GM12878 (cell line): ENCODE measurements at regions not wholly inside any gene's neighbourhood (a gene's known extent, or its start where the extent isn't known, plus 50 kb on each side); places are given as distances from the start of the nearest gene placed in this dataset.

Experiments used
- CHD1 ChIP-seq: IDR thresholded peaks from 2 replicates; pipeline ENCODE4 v1.6.1; 2012; ENCODE audit warnings: low read depth, low read length, improper control_type of control experiment
- EP300 ChIP-seq, 2 experiments: fragments of 150-350 bp in 1 of 2; IDR thresholded peaks; 2 replicates each; pipeline ENCODE4 v1.6.1; 2011 to 2012; ENCODE audit warnings: low read depth in 2 of 2, low read length in 2 of 2, borderline replicate concordance in 1 of 2, improper control_type of control experiment in 1 of 2, inconsistent platforms in 1 of 2; ENCODE audit not compliant: control insufficient read depth in 1 of 2
- FOXK2 ChIP-seq: fragments of 450-650 bp; IDR thresholded peaks from 2 replicates; pipeline ENCODE4 v1.6.1; 2017; ENCODE audit warnings: mild to moderate bottlenecking, moderate library complexity
- HDGF ChIP-seq: fragments of 450-650 bp; IDR thresholded peaks from 2 replicates; pipeline ENCODE4 v1.6.1; 2016; ENCODE audit warnings: antibody characterized with exemption
- JUNB ChIP-seq: IDR thresholded peaks from 2 replicates; pipeline ENCODE4 v1.6.1; 2016; ENCODE audit warnings: antibody characterized with exemption, mild to moderate bottlenecking
- JUND ChIP-seq: IDR thresholded peaks from 2 replicates; pipeline ENCODE4 v1.6.1; 2012; ENCODE audit warnings: low read depth, mild to moderate bottlenecking, low read length, improper control_type of control experiment, moderate library complexity
- POLR2A ChIP-seq: IDR thresholded peaks from 2 replicates; pipeline ENCODE4 v1.6.1; 2011; ENCODE audit warnings: low read depth, mild to moderate bottlenecking, low read length
- POLR2AphosphoS5 ChIP-seq: IDR thresholded peaks from 2 replicates; pipeline ENCODE4 v1.6.1; 2011; ENCODE audit warnings: mild to moderate bottlenecking, low read length, inconsistent platforms
- TF ChIP-seq, protein P1 (sequence below): IDR thresholded peaks from 2 replicates; pipeline ENCODE4 v1.6.1; 2011; ENCODE audit warnings: mild to moderate bottlenecking, low read depth, low read length, moderate library complexity; ENCODE audit not compliant: insufficient replicate concordance
- TF ChIP-seq, protein P2 (sequence below), 3 experiments: IDR thresholded peaks in 2 of 3; conservative IDR thresholded peaks in 1 of 3; 2 replicates each; pipeline ENCODE4 v1.5.1; 2011; ENCODE audit warnings: low read depth in 3 of 3, low read length in 3 of 3, mild to moderate bottlenecking in 3 of 3, control low read depth in 2 of 3, moderate library complexity in 2 of 3, inconsistent platforms in 1 of 3, mixed read lengths in 1 of 3; ENCODE audit not compliant: control insufficient read depth in 2 of 3, insufficient read depth in 1 of 3; ENCODE audit errors: extremely low read depth in 1 of 3
- TF ChIP-seq, protein P3 (sequence below): fragments of 450-650 bp; formaldehyde crosslinking; IDR thresholded peaks from 2 replicates; pipeline ENCODE4 v1.5.0; 2022; ENCODE audit warnings: mild to moderate bottlenecking, missing genetic modification characterization
- TF ChIP-seq, protein P4 (sequence below): fragments of 450-650 bp; conservative IDR thresholded peaks from 2 replicates; pipeline ENCODE4 v1.6.1; 2017; ENCODE audit warnings: mild to moderate bottlenecking, moderate library complexity
- TF ChIP-seq, protein P5 (sequence below): IDR thresholded peaks from 2 replicates; pipeline ENCODE4 v1.6.1; 2012; ENCODE audit warnings: low read depth, low read length, improper control_type of control experiment

DNA sequence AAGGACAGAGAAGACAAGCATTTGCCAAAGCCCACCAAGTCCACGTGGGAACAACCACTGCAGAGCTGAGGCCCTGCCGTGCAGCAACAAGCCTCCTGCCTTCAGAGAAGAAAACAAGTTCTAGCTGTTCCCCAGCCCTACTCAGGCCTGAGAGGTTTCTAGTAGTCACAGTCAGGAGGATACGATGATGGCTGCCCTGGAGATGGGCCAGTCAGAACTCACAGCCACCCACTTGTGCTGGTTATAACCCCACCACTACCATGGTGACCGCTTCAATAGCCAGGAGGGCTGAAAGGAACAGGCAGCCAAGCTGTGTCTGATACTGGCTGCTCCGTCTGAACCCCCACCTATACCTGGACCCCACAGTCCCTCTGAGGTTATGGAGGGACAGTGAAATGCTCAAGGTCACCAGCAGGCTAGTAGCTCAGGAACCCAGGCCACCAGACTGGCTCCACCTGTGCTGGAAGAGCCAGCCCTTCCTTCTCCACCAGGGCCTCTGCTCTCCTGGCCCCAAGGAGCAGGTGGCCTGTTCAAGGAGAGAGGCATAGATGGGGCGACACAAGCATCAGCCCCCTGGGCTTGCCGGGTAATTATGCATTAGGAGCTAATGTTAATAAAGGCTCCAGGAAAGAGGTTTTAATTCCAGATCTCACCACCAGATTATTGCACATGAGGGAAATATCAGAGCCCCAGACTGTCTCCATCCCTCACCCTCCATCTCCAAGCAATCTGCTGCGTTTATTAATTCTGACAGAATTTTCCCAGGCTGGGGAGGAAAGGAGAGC, 125.8 kb upstream of the PCBD1 start:
- TF ChIP-seq, protein P1, sequence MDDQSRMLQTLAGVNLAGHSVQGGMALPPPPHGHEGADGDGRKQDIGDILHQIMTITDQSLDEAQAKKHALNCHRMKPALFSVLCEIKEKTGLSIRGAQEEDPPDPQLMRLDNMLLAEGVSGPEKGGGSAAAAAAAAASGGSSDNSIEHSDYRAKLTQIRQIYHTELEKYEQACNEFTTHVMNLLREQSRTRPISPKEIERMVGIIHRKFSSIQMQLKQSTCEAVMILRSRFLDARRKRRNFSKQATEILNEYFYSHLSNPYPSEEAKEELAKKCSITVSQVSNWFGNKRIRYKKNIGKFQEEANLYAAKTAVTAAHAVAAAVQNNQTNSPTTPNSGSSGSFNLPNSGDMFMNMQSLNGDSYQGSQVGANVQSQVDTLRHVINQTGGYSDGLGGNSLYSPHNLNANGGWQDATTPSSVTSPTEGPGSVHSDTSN = no peak
- TF ChIP-seq, protein P2, sequence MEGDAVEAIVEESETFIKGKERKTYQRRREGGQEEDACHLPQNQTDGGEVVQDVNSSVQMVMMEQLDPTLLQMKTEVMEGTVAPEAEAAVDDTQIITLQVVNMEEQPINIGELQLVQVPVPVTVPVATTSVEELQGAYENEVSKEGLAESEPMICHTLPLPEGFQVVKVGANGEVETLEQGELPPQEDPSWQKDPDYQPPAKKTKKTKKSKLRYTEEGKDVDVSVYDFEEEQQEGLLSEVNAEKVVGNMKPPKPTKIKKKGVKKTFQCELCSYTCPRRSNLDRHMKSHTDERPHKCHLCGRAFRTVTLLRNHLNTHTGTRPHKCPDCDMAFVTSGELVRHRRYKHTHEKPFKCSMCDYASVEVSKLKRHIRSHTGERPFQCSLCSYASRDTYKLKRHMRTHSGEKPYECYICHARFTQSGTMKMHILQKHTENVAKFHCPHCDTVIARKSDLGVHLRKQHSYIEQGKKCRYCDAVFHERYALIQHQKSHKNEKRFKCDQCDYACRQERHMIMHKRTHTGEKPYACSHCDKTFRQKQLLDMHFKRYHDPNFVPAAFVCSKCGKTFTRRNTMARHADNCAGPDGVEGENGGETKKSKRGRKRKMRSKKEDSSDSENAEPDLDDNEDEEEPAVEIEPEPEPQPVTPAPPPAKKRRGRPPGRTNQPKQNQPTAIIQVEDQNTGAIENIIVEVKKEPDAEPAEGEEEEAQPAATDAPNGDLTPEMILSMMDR (IDR thresholded peaks at IDR 0.05 in 2 of 3, conservative IDR thresholded peaks at IDR 0.05 in 1 of 3; ENCODE audit: control insufficient read depth in 2 of 3, extremely low read depth in 1 of 3, insufficient read depth in 1 of 3, low read depth in 3 of 3, low read length in 3 of 3) = no peak
- no peak for TF ChIP-seq POLR2AphosphoS5
- no peak for TF ChIP-seq POLR2A
- no peak for TF ChIP-seq FOXK2
- TF ChIP-seq JUNB = no peak
- TF ChIP-seq, protein P3, sequence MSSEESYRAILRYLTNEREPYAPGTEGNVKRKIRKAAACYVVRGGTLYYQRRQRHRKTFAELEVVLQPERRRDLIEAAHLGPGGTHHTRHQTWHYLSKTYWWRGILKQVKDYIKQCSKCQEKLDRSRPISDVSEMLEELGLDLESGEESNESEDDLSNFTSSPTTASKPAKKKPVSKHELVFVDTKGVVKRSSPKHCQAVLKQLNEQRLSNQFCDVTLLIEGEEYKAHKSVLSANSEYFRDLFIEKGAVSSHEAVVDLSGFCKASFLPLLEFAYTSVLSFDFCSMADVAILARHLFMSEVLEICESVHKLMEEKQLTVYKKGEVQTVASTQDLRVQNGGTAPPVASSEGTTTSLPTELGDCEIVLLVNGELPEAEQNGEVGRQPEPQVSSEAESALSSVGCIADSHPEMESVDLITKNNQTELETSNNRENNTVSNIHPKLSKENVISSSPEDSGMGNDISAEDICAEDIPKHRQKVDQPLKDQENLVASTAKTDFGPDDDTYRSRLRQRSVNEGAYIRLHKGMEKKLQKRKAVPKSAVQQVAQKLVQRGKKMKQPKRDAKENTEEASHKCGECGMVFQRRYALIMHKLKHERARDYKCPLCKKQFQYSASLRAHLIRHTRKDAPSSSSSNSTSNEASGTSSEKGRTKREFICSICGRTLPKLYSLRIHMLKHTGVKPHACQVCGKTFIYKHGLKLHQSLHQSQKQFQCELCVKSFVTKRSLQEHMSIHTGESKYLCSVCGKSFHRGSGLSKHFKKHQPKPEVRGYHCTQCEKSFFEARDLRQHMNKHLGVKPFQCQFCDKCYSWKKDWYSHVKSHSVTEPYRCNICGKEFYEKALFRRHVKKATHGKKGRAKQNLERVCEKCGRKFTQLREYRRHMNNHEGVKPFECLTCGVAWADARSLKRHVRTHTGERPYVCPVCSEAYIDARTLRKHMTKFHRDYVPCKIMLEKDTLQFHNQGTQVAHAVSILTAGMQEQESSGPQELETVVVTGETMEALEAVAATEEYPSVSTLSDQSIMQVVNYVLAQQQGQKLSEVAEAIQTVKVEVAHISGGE (CRISPR knock-in tag) = no peak
- no peak for TF ChIP-seq HDGF
- TF ChIP-seq CHD1 = no peak
- TF ChIP-seq EP300 (IDR thresholded peaks at IDR 0.05; ENCODE audit: borderline replicate concordance in 1 of 2, control insufficient read depth in 1 of 2, low read depth in 2 of 2, low read length in 2 of 2) = no peak
- TF ChIP-seq, protein P4, sequence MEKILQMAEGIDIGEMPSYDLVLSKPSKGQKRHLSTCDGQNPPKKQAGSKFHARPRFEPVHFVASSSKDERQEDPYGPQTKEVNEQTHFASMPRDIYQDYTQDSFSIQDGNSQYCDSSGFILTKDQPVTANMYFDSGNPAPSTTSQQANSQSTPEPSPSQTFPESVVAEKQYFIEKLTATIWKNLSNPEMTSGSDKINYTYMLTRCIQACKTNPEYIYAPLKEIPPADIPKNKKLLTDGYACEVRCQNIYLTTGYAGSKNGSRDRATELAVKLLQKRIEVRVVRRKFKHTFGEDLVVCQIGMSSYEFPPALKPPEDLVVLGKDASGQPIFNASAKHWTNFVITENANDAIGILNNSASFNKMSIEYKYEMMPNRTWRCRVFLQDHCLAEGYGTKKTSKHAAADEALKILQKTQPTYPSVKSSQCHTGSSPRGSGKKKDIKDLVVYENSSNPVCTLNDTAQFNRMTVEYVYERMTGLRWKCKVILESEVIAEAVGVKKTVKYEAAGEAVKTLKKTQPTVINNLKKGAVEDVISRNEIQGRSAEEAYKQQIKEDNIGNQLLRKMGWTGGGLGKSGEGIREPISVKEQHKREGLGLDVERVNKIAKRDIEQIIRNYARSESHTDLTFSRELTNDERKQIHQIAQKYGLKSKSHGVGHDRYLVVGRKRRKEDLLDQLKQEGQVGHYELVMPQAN = no peak
- TF ChIP-seq, protein P5, sequence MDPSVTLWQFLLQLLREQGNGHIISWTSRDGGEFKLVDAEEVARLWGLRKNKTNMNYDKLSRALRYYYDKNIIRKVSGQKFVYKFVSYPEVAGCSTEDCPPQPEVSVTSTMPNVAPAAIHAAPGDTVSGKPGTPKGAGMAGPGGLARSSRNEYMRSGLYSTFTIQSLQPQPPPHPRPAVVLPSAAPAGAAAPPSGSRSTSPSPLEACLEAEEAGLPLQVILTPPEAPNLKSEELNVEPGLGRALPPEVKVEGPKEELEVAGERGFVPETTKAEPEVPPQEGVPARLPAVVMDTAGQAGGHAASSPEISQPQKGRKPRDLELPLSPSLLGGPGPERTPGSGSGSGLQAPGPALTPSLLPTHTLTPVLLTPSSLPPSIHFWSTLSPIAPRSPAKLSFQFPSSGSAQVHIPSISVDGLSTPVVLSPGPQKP = no peak
- no peak for TF ChIP-seq JUND
